ENCODE measurements at regions not wholly inside any gene's neighbourhood (a gene's known extent, or its start where the extent isn't known, plus 50 kb on each side); places are given as distances from the start of the nearest gene placed in this dataset.

DNA sequence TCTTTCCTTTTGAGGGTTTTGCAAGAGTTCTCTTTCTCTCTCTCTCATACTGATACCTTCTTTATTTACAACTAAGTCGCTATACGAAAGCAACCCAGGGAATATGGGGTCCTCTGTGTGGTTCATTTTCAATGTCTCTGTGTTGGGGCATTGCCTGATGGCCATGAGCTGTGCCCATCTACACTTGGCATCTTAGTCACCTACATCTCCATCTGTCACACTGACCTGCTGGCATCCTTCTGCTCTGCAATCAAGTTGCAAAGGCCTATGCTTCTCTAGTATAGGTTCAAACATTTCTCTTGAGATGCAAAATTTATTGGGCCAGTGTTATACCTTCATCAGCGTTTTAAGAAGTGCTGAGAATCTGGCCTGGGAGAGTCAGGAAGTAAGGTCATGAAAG lies 228.2 kb downstream of the MTRR start:
- no peak overlapping the region for H3K9ac ChIP-seq (ENCODE audit: insufficient read depth in 1 of 2, low read length in 2 of 2)
- H3K9me3 ChIP-seq (ENCODE audit: control insufficient read depth in 4 of 4, insufficient read depth in 3 of 4, low read length in 3 of 4), result peaks cover 0 to 1% (median 0%) of the 10 kb centered on the region in 4 donors
- no peak overlapping the region for H3K4me3 ChIP-seq
- DNase-seq (no peak), ATAC-seq (ENCODE audit: insufficient read depth, low FRiP score) (no peak)
- TF ChIP-seq CTCF (IDR thresholded peaks at IDR 0.05; ENCODE audit: control extremely low read depth, extremely low read depth), result no peak
- no peak overlapping the region for H3K27ac ChIP-seq (ENCODE audit: low read depth in 1 of 2, low read length in 1 of 2)
- 88% methylated on average over 3 of the region's 3 CpGs for WGBS, 2 donors
- no peaks in the 10 kb centered on the region for H3K4me1 ChIP-seq (ENCODE audit: control insufficient read depth in 5 of 5, insufficient read depth in 5 of 5, low read length in 5 of 5)
- H3K36me3 ChIP-seq (ENCODE audit: control insufficient read depth in 4 of 4, insufficient read depth in 4 of 4, low read length in 4 of 4), result no peaks in the 10 kb centered on the region
- no peaks in the 10 kb centered on the region for H3K27me3 ChIP-seq (ENCODE audit: control insufficient read depth in 3 of 3, insufficient read depth in 3 of 3, low read length in 2 of 3)

DNA sequence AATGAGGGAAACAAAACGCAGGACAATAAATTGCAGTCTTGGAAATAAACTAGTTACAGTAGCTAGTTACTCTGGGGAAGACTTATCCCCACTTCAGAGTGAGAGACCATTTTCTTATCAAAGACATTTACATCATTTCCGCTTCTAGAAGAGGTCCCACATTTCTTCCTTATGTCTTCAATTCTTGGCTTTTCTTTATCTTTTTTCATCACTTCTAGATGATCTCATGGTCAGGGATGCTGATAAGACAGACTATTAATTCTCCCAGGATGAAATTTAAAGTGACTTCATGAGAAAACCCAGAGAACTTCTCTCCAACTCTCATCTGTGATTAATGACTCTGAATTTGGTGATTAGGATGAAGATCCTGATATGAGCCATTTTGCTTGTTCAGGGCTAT lies 229.1 kb downstream of the MTRR start:
- H3K36me3 ChIP-seq (ENCODE audit: control insufficient read depth in 4 of 4, insufficient read depth in 4 of 4, low read length in 4 of 4), result no peaks in the 10 kb centered on the region
- no peak overlapping the region for H3K27ac ChIP-seq (ENCODE audit: low read depth in 1 of 2, low read length in 1 of 2)
- no peaks in the 10 kb centered on the region for H3K27me3 ChIP-seq (ENCODE audit: control insufficient read depth in 3 of 3, insufficient read depth in 3 of 3, low read length in 2 of 3)
- ATAC-seq (ENCODE audit: insufficient read depth, low FRiP score) (no peak), DNase-seq (no peak)
- 68 to 78% methylated on average over 2 of the region's 2 CpGs for WGBS, 2 donors
- H3K4me1 ChIP-seq (ENCODE audit: control insufficient read depth in 5 of 5, insufficient read depth in 5 of 5, low read length in 5 of 5), result no peaks in the 10 kb centered on the region
- H3K9ac ChIP-seq (ENCODE audit: insufficient read depth in 1 of 2, low read length in 2 of 2), result no peak overlapping the region
- no peak for TF ChIP-seq CTCF (IDR thresholded peaks at IDR 0.05; ENCODE audit: control extremely low read depth, extremely low read depth)
- H3K9me3 ChIP-seq (ENCODE audit: control insufficient read depth in 4 of 4, insufficient read depth in 3 of 4, low read length in 3 of 4), result peaks cover 0 to 1% (median 0%) of the 10 kb centered on the region in 4 donors
- H3K4me3 ChIP-seq, result no peak overlapping the region

GRCh38 chr5:8102714-8103113 lies 233.8 kb downstream of the MTRR start:
- no peak overlapping the region for H3K27ac ChIP-seq (ENCODE audit: low read depth in 1 of 2, low read length in 1 of 2)
- no peaks in the 10 kb centered on the region for H3K4me1 ChIP-seq (ENCODE audit: control insufficient read depth in 5 of 5, insufficient read depth in 5 of 5, low read length in 5 of 5)
- no peak for DNase-seq
- WGBS, 2 donors, result 75 to 82% methylated on average over 1 of the region's 1 CpG
- no peaks in the 10 kb centered on the region for H3K9me3 ChIP-seq (ENCODE audit: control insufficient read depth in 4 of 4, insufficient read depth in 3 of 4, low read length in 3 of 4)
- no peak overlapping the region for H3K9ac ChIP-seq (ENCODE audit: insufficient read depth in 1 of 2, low read length in 2 of 2)
- no peak overlapping the region for H3K4me3 ChIP-seq
- no peak for TF ChIP-seq CTCF (IDR thresholded peaks at IDR 0.05; ENCODE audit: control extremely low read depth, extremely low read depth)
- H3K36me3 ChIP-seq (ENCODE audit: control insufficient read depth in 4 of 4, insufficient read depth in 4 of 4, low read length in 4 of 4), result no peaks in the 10 kb centered on the region
- no peaks in the 10 kb centered on the region for H3K27me3 ChIP-seq (ENCODE audit: control insufficient read depth in 3 of 3, insufficient read depth in 3 of 3, low read length in 2 of 3)
- ATAC-seq (ENCODE audit: insufficient read depth, low FRiP score), result no peak

GRCh38 chr5:8114597-8115266 lies 245.8 kb downstream of the MTRR start:
- 81% methylated on average over 3 of the region's 3 CpGs for WGBS, 2 donors
- DNase-seq (no peak), ATAC-seq (ENCODE audit: insufficient read depth, low FRiP score) (no peak)
- H3K27ac ChIP-seq (ENCODE audit: low read depth in 1 of 2, low read length in 1 of 2), result no peak overlapping the region
- H3K9ac ChIP-seq (ENCODE audit: insufficient read depth in 1 of 2, low read length in 2 of 2), result no peak overlapping the region
- H3K36me3 ChIP-seq (ENCODE audit: control insufficient read depth in 4 of 4, insufficient read depth in 4 of 4, low read length in 4 of 4), result no peaks in the 10 kb centered on the region
- TF ChIP-seq CTCF (IDR thresholded peaks at IDR 0.05; ENCODE audit: control extremely low read depth, extremely low read depth), result no peak
- H3K27me3 ChIP-seq (ENCODE audit: control insufficient read depth in 3 of 3, insufficient read depth in 3 of 3, low read length in 2 of 3), result no peaks in the 10 kb centered on the region
- H3K9me3 ChIP-seq (ENCODE audit: control insufficient read depth in 4 of 4, insufficient read depth in 3 of 4, low read length in 3 of 4), result no peaks in the 10 kb centered on the region
- no peak overlapping the region for H3K4me3 ChIP-seq
- H3K4me1 ChIP-seq (ENCODE audit: control insufficient read depth in 5 of 5, insufficient read depth in 5 of 5, low read length in 5 of 5), result no peaks in the 10 kb centered on the region

Measured in lung (tissue), 11 donors.